HG03442 (cell line): ENCODE measurements at regions not wholly inside any gene's neighbourhood (a gene's known extent, or its start where the extent isn't known, plus 50 kb on each side); places are given as distances from the start of the nearest gene placed in this dataset.

Experiments used
- ATAC-seq: cut with Tn5 transposase; IDR thresholded peaks from one replicate; pipeline ENCODE4 v1.9.1; 2021; ENCODE audit warnings: mild to moderate bottlenecking, moderate library complexity; ENCODE audit not compliant: unreplicated experiment

GRCh38 chr10:2870654-2871053, 196.7 kb upstream of the PFKP start:
- ATAC-seq: no peak

GRCh38 chr10:2867788-2868299, 199.5 kb upstream of the PFKP start:
- ATAC-seq: no peak

GRCh38 chr10:2866569-2866968, 200.8 kb upstream of the PFKP start:
- no peak for ATAC-seq

- no peak for ATAC-seq
Observed at GRCh38 chr10:2861632-2862210, 205.6 kb upstream of the PFKP start.

- no peak for ATAC-seq
Observed at GRCh38 chr10:2858452-2858851, 208.9 kb upstream of the PFKP start.

GRCh38 chr10:2856598-2856997, 210.8 kb upstream of the PFKP start:
- no peak for ATAC-seq

GRCh38 chr10:2852574-2853323, 214.6 kb upstream of the PFKP start:
- ATAC-seq: no peak

- ATAC-seq: no peak
Observed at GRCh38 chr10:2851566-2851965, 215.8 kb upstream of the PFKP start.

- ATAC-seq: no peak
Observed at GRCh38 chr10:2850202-2850601, 217.1 kb upstream of the PFKP start.

GRCh38 chr10:2844925-2845324, 222.4 kb upstream of the PFKP start:
- ATAC-seq: no peak

- no peak for ATAC-seq
Observed at GRCh38 chr10:2839081-2839725, 228.1 kb upstream of the PFKP start.

GRCh38 chr10:2837674-2838073, 229.7 kb upstream of the PFKP start:
- no peak for ATAC-seq

GRCh38 chr10:2836921-2837662, 230.3 kb upstream of the PFKP start:
- ATAC-seq: no peak

GRCh38 chr10:2834214-2834613, 233.1 kb upstream of the PFKP start:
- ATAC-seq: no peak

GRCh38 chr10:2831509-2831908, 235.8 kb upstream of the PFKP start:
- no peak for ATAC-seq

GRCh38 chr10:2828741-2829140, 238.6 kb upstream of the PFKP start:
- ATAC-seq: no peak

GRCh38 chr10:2826675-2827074, 240.7 kb upstream of the PFKP start:
- ATAC-seq: no peak

GRCh38 chr10:2825841-2826240, 241.5 kb upstream of the PFKP start:
- ATAC-seq: no peak

- ATAC-seq: no peak
Observed at GRCh38 chr10:2817940-2818636, 249.3 kb upstream of the PFKP start.

GRCh38 chr10:2813693-2814092, 253.7 kb upstream of the PFKP start:
- ATAC-seq: no peak

- ATAC-seq: no peak
Observed at GRCh38 chr10:2813286-2813685, 254.1 kb upstream of the PFKP start.
